HepG2 (cell line): ENCODE measurements at regions not wholly inside any gene's neighbourhood (a gene's known extent, or its start where the extent isn't known, plus 50 kb on each side); places are given as distances from the start of the nearest gene placed in this dataset.

ENCODE experiments used
- CREM ChIP-seq, 2 experiments: sonication (generic) in 1 of 2; formaldehyde crosslinking in 1 of 2; IDR thresholded peaks; 2 replicates each; pipeline versions ENCODE4 v1.4.0 to v1.6.1; 2016 to 2020; ENCODE audit warnings: antibody characterized with exemption in 1 of 2, mild to moderate bottlenecking in 1 of 2, missing genetic modification reagents in 1 of 2
- HCFC1 ChIP-seq: fragments of 150-350 bp; IDR thresholded peaks from 2 replicates; pipeline ENCODE4 v1.6.1; 2014; ENCODE audit warnings: low read depth, low read length
- POLR2AphosphoS5 ChIP-seq: IDR thresholded peaks from 2 replicates; pipeline ENCODE4 v1.6.1; 2012; ENCODE audit warnings: low read depth, low read length
- ZNF121 ChIP-seq: sonication (generic); formaldehyde crosslinking; IDR thresholded peaks from 2 replicates; pipeline ENCODE4 v1.5.0; 2020; ENCODE audit warnings: mild to moderate bottlenecking, missing genetic modification reagents
- ZNF329 ChIP-seq: sonication (generic); formaldehyde crosslinking; IDR thresholded peaks from 2 replicates; pipeline ENCODE4 v1.9.0; 2021; ENCODE audit warnings: low read depth, mild to moderate bottlenecking, missing genetic modification reagents
- TF ChIP-seq, protein P1 (sequence below): sonication (generic); formaldehyde crosslinking; IDR thresholded peaks from 2 replicates; pipeline ENCODE4 v1.4.0; 2020; ENCODE audit warnings: missing genetic modification reagents, borderline replicate concordance
- TF ChIP-seq, protein P2 (sequence below): sonication (generic); formaldehyde crosslinking; IDR thresholded peaks from 2 replicates; pipeline ENCODE4 v1.4.0; 2020; ENCODE audit warnings: missing genetic modification reagents

DNA sequence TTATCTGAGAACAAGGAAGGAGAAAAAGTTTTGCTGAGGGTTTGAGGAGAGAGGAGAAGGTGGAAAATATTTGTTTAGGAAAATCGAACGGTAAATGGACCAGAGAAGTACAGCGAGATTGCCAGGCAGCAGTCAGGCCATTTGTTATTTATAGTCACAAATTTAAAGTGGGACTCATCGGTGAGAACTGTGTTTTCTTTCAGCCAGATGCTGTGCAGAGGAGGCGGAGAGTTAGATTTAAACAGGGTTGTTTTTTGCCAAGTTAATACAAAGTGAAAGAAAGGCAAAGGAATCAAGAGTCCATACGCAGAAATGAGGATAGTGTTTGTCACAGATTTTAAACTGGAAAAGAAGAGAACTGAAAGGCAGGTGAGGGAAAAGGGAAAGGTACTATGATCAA, 200.6 kb upstream of the CNOT2 start:
- no peak for TF ChIP-seq ZNF329 (CRISPR knock-in tag)
- TF ChIP-seq ZNF121, result no peak
- TF ChIP-seq, protein P1, sequence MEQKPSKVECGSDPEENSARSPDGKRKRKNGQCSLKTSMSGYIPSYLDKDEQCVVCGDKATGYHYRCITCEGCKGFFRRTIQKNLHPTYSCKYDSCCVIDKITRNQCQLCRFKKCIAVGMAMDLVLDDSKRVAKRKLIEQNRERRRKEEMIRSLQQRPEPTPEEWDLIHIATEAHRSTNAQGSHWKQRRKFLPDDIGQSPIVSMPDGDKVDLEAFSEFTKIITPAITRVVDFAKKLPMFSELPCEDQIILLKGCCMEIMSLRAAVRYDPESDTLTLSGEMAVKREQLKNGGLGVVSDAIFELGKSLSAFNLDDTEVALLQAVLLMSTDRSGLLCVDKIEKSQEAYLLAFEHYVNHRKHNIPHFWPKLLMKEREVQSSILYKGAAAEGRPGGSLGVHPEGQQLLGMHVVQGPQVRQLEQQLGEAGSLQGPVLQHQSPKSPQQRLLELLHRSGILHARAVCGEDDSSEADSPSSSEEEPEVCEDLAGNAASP, result no peak
- no peak for TF ChIP-seq HCFC1
- TF ChIP-seq, protein P2, sequence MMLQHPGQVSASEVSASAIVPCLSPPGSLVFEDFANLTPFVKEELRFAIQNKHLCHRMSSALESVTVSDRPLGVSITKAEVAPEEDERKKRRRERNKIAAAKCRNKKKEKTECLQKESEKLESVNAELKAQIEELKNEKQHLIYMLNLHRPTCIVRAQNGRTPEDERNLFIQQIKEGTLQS (CRISPR knock-in tag), result no peak
- TF ChIP-seq POLR2AphosphoS5, result no peak
- TF ChIP-seq CREM (IDR thresholded peaks at IDR 0.05), result no peak
- no peak for TF ChIP-seq CREM (CRISPR knock-in tag; IDR thresholded peaks at IDR 0.05)
